ENCODE measurements at regions not wholly inside any gene's neighbourhood (a gene's known extent, or its start where the extent isn't known, plus 50 kb on each side); places are given as distances from the start of the nearest gene placed in this dataset.

- Histone ChIP-seq H3K27ac (ENCODE audit: low read length in 2 of 2) (no peak overlapping the region), H3K9ac (ENCODE audit: low read length) (no peak overlapping the region), H3K4me3 (ENCODE audit: control extremely low read depth in 1 of 5, extremely low read depth in 1 of 5, insufficient read depth in 1 of 5, low read depth in 2 of 5, low read length in 4 of 5) (no peak overlapping the region), H3K36me3 (replicated peaks in 1 of 2; ENCODE audit: control extremely low read depth in 1 of 2, control insufficient read depth in 1 of 2, extremely low read depth in 1 of 2, insufficient read depth in 2 of 2, low read length in 1 of 2) (no peaks in the 10 kb centered on the region), H3K27me3 (replicated peaks in 1 of 4; ENCODE audit: control extremely low read depth in 1 of 4, control insufficient read depth in 3 of 4, insufficient read depth in 4 of 4, low read length in 3 of 4) (no peaks in the 10 kb centered on the region), H3K79me2 (ENCODE audit: control insufficient read depth, insufficient read depth, low read length) (no peaks in the 10 kb centered on the region), H4K20me1 (ENCODE audit: control insufficient read depth, insufficient read depth, low read length, poor library complexity, severe bottlenecking) (no peaks in the 10 kb centered on the region), H3K4me1 (ENCODE audit: control insufficient read depth in 2 of 2, insufficient read depth in 2 of 2, low read length in 2 of 2) (no peaks in the 10 kb centered on the region), H3K4me2 (replicated peaks; ENCODE audit: low read depth, low read length, poor library complexity, severe bottlenecking) (no peak overlapping the region), H3K9me3 (ENCODE audit: control extremely low read depth in 1 of 3, control insufficient read depth in 2 of 3, insufficient read depth in 1 of 3, low read length in 2 of 3) (peaks cover 0 to 7% (median 0%) of the 10 kb centered on the region in 3 donors), H2AFZ (ENCODE audit: insufficient read depth, low read depth, low read length, poor library complexity, severe bottlenecking) (no peak overlapping the region)
- WGBS (ENCODE audit: insufficient coverage): no CpG with 5 or more reads among the region's 2 CpGs
- H3K4me3 Mint-ChIP-seq: no peak overlapping the region
- intact Hi-C loops (cut with micrococcal nuclease): no loop called here
- ATAC-seq (ENCODE audit: low read depth) (no peak), DNase-seq (no peak)
- ChIA-PET POLR2A (no interaction called here), CTCF (no interaction called here)
- peaks cover 10% of the 10 kb centered on the region for H3K9me3 Mint-ChIP-seq (ENCODE audit: insufficient read depth)
- no peaks in the 10 kb centered on the region for H3K4me1 Mint-ChIP-seq
- no peak overlapping the region for H3K27ac Mint-ChIP-seq
- H3K27me3 Mint-ChIP-seq: no peaks in the 10 kb centered on the region
- TF ChIP-seq CTCF (IDR thresholded peaks at IDR 0.05) (no peak), EZH2 (IDR thresholded peaks at IDR 0.05; ENCODE audit: borderline replicate concordance, insufficient read depth, low read depth, low read length, poor library complexity, severe bottlenecking) (no peak)
Measured at GRCh38 chr4:130559268-130559667, 1463.3 kb downstream of the C4orf33 start.

GRCh38 chr4:130563185-130563888 is 1467.4 kb downstream of the C4orf33 start:
- Histone ChIP-seq H3K36me3 (replicated peaks in 1 of 2; ENCODE audit: control extremely low read depth in 1 of 2, control insufficient read depth in 1 of 2, extremely low read depth in 1 of 2, insufficient read depth in 2 of 2, low read length in 1 of 2) (no peaks in the 10 kb centered on the region), H2AFZ (ENCODE audit: insufficient read depth, low read depth, low read length, poor library complexity, severe bottlenecking) (no peak overlapping the region), H3K27me3 (replicated peaks in 1 of 4; ENCODE audit: control extremely low read depth in 1 of 4, control insufficient read depth in 3 of 4, insufficient read depth in 4 of 4, low read length in 3 of 4) (no peaks in the 10 kb centered on the region), H3K4me1 (ENCODE audit: control insufficient read depth in 2 of 2, insufficient read depth in 2 of 2, low read length in 2 of 2) (no peaks in the 10 kb centered on the region), H4K20me1 (ENCODE audit: control insufficient read depth, insufficient read depth, low read length, poor library complexity, severe bottlenecking) (no peaks in the 10 kb centered on the region), H3K9me3 (ENCODE audit: control extremely low read depth in 1 of 3, control insufficient read depth in 2 of 3, insufficient read depth in 1 of 3, low read length in 2 of 3) (peaks cover 0 to 7% (median 0%) of the 10 kb centered on the region in 3 donors), H3K9ac (ENCODE audit: low read length) (no peak overlapping the region), H3K79me2 (ENCODE audit: control insufficient read depth, insufficient read depth, low read length) (no peaks in the 10 kb centered on the region), H3K4me3 (ENCODE audit: control extremely low read depth in 1 of 5, extremely low read depth in 1 of 5, insufficient read depth in 1 of 5, low read depth in 2 of 5, low read length in 4 of 5) (no peak overlapping the region), H3K27ac (ENCODE audit: low read length in 2 of 2) (no peak overlapping the region), H3K4me2 (replicated peaks; ENCODE audit: low read depth, low read length, poor library complexity, severe bottlenecking) (no peak overlapping the region)
- intact Hi-C loops (cut with micrococcal nuclease): no loop called here
- peaks cover 4% of the 10 kb centered on the region for H3K9me3 Mint-ChIP-seq (ENCODE audit: insufficient read depth)
- POLR2A ChIA-PET: no interaction called here
- 51% methylated on average over 7 of the region's 8 CpGs for WGBS (ENCODE audit: insufficient coverage)
- H3K4me1 Mint-ChIP-seq: no peaks in the 10 kb centered on the region
- H3K27me3 Mint-ChIP-seq: no peaks in the 10 kb centered on the region
- no peak overlapping the region for H3K27ac Mint-ChIP-seq
- CTCF ChIA-PET: no interaction called here
- H3K4me3 Mint-ChIP-seq: no peak overlapping the region
- TF ChIP-seq EZH2 (IDR thresholded peaks at IDR 0.05; ENCODE audit: borderline replicate concordance, insufficient read depth, low read depth, low read length, poor library complexity, severe bottlenecking) (no peak), CTCF (IDR thresholded peaks at IDR 0.05) (no peak)
- no peak for DNase-seq
- ATAC-seq (ENCODE audit: low read depth): no peak

Data from B cell (primary cell).